Hepatocyte (in vitro differentiated cells): ENCODE measurements at regions not wholly inside any gene's neighbourhood (a gene's known extent, or its start where the extent isn't known, plus 50 kb on each side); places are given as distances from the start of the nearest gene placed in this dataset.

Experiments used
- DNase-seq: peaks from one replicate; pipeline ENCODE4 v3.0.0-alpha.2; 2016; ENCODE audit warnings: low spot score
- H2AFZ ChIP-seq: fragments of 200-600 bp; sonication (generic); 2 replicates; pipeline ENCODE4 v1.6.0; 2016; ENCODE audit warnings: antibody characterized with exemption, mild to moderate bottlenecking
- H3K27ac ChIP-seq: fragments of 200-600 bp; sonication (generic); 2 replicates; pipeline ENCODE4 v1.5.1; 2016; ENCODE audit warnings: mild to moderate bottlenecking
- H3K27me3 ChIP-seq: fragments of 200-600 bp; sonication (generic); 2 replicates; pipeline ENCODE4 v1.6.1; 2016
- H3K36me3 ChIP-seq: fragments of 200-600 bp; sonication (generic); replicated peaks from 2 replicates; pipeline ENCODE4 v1.5.1; 2016; ENCODE audit warnings: low read depth; ENCODE audit not compliant: insufficient read depth
- H3K4me1 ChIP-seq: fragments of 200-600 bp; sonication (generic); 2 replicates; pipeline ENCODE4 v1.5.1; 2016; ENCODE audit warnings: mild to moderate bottlenecking, moderate library complexity; ENCODE audit not compliant: insufficient read depth
- H3K4me2 ChIP-seq: fragments of 200-600 bp; sonication (generic); 2 replicates; pipeline ENCODE4 v1.6.0; 2016
- H3K4me3 ChIP-seq: fragments of 200-600 bp; sonication (generic); 2 replicates; pipeline ENCODE4 v1.5.1; 2016; ENCODE audit warnings: mild to moderate bottlenecking
- H3K79me2 ChIP-seq: fragments of 200-600 bp; sonication (generic); 2 replicates; pipeline ENCODE4 v1.6.0; 2017; ENCODE audit warnings: mild to moderate bottlenecking
- H3K9me2 ChIP-seq: fragments of 200-600 bp; sonication (generic); replicated peaks from 2 replicates; pipeline ENCODE4 v1.6.0; 2017; ENCODE audit warnings: mild to moderate bottlenecking; ENCODE audit not compliant: insufficient read depth
- H3K9me3 ChIP-seq: fragments of 200-600 bp; sonication (generic); 2 replicates; pipeline ENCODE4 v1.5.1; 2016; ENCODE audit warnings: low read depth, mild to moderate bottlenecking
- H4K20me1 ChIP-seq: fragments of 200-600 bp; sonication (generic); 2 replicates; pipeline ENCODE4 v1.6.0; 2016; ENCODE audit warnings: mild to moderate bottlenecking; ENCODE audit not compliant: insufficient read depth, poor library complexity, severe bottlenecking
- EZH2 ChIP-seq: fragments of 200-600 bp; sonication (generic); IDR thresholded peaks from 2 replicates; pipeline ENCODE4 v1.6.1; 2016; ENCODE audit warnings: antibody characterized with exemption, mild to moderate bottlenecking, borderline replicate concordance
- EZH2phosphoT487 ChIP-seq: fragments of 200-600 bp; sonication (generic); IDR thresholded peaks from one replicate; pipeline ENCODE4 v1.6.1; 2018; ENCODE audit warnings: antibody characterized with exemption, mild to moderate bottlenecking, low read depth, moderate library complexity; ENCODE audit not compliant: unreplicated experiment, severe bottlenecking
- WGBS: methylation state at CpG from one replicate; pipeline ENCODE4 v1.1.6; 2016; ENCODE audit warnings: low lambda C conversion rate; ENCODE audit errors: missing lambda C conversion rate; 5-methylcytosine and 5-hydroxymethylcytosine counted together
- TF ChIP-seq, protein P1 (sequence below): fragments of 200-600 bp; sonication (generic); IDR thresholded peaks from 2 replicates; pipeline ENCODE4 v1.5.1; 2016; ENCODE audit warnings: antibody characterized with exemption, mild to moderate bottlenecking; ENCODE audit not compliant: poor library complexity

DNA sequence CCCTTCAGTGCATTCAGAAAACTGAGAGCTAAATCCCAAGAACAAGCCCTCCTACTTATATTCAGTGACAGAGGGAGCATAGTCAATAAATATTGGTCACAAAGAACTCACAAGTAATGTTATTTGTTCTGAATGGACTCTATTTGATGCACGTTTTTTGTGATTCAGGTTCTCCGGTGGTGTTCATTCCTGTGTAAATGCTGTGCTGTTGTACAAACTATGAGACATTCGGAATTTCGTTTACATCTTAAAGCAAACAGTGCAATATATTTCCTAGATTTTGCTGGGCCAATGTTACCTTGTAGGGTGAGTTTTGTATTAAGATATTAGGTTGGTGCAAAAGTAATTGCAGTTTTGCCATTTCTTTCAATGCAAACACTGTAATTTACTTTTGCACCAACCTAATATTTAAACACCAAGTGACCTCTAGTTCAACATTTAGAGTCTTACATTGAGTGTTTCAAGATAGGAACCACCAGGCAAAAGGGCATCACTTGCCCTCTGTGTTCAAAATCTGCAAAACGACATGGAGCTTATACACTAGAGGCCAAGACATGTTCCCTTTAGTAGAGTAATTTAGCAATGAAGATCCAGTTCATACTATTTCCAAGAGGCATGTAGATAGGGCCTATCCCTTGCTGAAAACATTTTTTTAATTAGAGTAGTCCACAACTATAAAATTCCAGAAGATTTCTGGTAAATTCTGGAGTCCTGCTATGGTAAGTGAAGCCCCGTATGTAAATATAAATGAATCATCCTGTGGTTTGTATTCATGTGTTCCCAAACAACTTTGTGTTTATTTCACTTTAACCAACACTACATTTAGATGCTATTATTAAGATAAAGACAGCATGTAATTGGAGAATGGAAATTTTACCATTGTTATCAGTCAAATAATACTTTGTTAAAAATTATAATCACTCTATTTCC is 444.0 kb upstream of the PTGER4 start:
- Histone ChIP-seq H3K4me1 (no peaks in the 10 kb centered on the region), H3K9me2 (no peaks in the 10 kb centered on the region), H3K4me3 (no peak overlapping the region), H3K36me3 (no peaks in the 10 kb centered on the region), H2AFZ (no peak overlapping the region), H4K20me1 (no peaks in the 10 kb centered on the region), H3K27me3 (no peaks in the 10 kb centered on the region), H3K27ac (no peak overlapping the region), H3K79me2 (no peaks in the 10 kb centered on the region), H3K4me2 (no peak overlapping the region), H3K9me3 (no peaks in the 10 kb centered on the region)
- 75% methylated on average over 6 of the region's 6 CpGs for WGBS
- no peak for TF ChIP-seq EZH2phosphoT487
- TF ChIP-seq, protein P1, sequence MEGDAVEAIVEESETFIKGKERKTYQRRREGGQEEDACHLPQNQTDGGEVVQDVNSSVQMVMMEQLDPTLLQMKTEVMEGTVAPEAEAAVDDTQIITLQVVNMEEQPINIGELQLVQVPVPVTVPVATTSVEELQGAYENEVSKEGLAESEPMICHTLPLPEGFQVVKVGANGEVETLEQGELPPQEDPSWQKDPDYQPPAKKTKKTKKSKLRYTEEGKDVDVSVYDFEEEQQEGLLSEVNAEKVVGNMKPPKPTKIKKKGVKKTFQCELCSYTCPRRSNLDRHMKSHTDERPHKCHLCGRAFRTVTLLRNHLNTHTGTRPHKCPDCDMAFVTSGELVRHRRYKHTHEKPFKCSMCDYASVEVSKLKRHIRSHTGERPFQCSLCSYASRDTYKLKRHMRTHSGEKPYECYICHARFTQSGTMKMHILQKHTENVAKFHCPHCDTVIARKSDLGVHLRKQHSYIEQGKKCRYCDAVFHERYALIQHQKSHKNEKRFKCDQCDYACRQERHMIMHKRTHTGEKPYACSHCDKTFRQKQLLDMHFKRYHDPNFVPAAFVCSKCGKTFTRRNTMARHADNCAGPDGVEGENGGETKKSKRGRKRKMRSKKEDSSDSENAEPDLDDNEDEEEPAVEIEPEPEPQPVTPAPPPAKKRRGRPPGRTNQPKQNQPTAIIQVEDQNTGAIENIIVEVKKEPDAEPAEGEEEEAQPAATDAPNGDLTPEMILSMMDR, result no peak
- no peak for TF ChIP-seq EZH2
- no peak for DNase-seq

DNA sequence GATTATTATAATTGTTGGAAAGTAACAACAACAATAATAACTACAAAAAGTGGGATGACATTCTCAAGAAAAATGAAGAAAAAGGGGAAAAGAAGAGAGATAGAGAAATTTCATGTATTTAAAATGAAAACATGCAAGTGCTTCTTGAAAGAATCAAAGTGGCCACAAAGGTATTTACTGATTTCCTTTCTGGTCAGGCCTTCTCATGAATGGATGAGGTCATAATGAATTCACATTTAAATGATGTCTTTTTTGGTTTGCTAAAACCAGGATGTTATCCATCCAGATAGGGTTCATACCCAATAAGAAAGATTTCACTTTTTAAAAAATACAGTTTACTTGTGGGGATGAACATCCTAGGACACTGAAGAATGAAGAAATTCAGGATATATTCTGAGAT is 446.4 kb upstream of the PTGER4 start:
- Histone ChIP-seq H3K36me3 (no peaks in the 10 kb centered on the region), H3K4me1 (no peaks in the 10 kb centered on the region), H3K9me3 (no peaks in the 10 kb centered on the region), H4K20me1 (no peaks in the 10 kb centered on the region), H3K4me3 (no peak overlapping the region), H3K27me3 (no peaks in the 10 kb centered on the region), H3K9me2 (no peaks in the 10 kb centered on the region), H3K79me2 (no peaks in the 10 kb centered on the region), H2AFZ (no peak overlapping the region), H3K4me2 (no peak overlapping the region), H3K27ac (no peak overlapping the region)
- DNase-seq, result no peak
- TF ChIP-seq EZH2 (no peak), EZH2phosphoT487 (no peak)
- TF ChIP-seq, protein P1, result no peak

DNA sequence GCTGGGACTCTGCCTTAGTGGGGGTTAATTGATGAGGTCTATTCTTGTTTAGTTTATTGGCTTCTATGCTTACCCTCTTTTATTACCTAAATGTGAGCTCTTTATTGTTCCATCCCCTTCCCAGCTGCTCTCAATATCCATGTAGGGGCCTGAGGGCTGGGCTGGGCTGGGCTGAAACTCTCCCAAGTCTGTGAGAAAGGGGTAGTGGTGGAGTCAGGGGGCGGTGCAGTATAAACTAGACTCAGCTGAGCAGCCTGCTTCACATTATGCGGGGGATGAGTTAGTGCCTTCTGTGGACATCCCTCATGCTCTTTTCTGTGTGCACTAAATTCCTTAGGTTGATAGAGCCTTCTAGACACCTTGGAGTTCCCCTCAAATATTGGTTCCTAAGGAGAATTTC is 451.8 kb upstream of the PTGER4 start:
- Histone ChIP-seq H2AFZ (no peak overlapping the region), H4K20me1 (no peaks in the 10 kb centered on the region), H3K36me3 (no peaks in the 10 kb centered on the region), H3K27me3 (no peaks in the 10 kb centered on the region), H3K4me2 (no peak overlapping the region), H3K27ac (no peak overlapping the region), H3K79me2 (no peaks in the 10 kb centered on the region), H3K9me2 (no peaks in the 10 kb centered on the region), H3K4me1 (no peaks in the 10 kb centered on the region), H3K4me3 (no peak overlapping the region), H3K9me3 (no peaks in the 10 kb centered on the region)
- 65% methylated on average over 2 of the region's 2 CpGs for WGBS
- no peak for DNase-seq
- TF ChIP-seq, protein P1, result no peak
- TF ChIP-seq EZH2, result no peak
- TF ChIP-seq EZH2phosphoT487, result no peak

DNA sequence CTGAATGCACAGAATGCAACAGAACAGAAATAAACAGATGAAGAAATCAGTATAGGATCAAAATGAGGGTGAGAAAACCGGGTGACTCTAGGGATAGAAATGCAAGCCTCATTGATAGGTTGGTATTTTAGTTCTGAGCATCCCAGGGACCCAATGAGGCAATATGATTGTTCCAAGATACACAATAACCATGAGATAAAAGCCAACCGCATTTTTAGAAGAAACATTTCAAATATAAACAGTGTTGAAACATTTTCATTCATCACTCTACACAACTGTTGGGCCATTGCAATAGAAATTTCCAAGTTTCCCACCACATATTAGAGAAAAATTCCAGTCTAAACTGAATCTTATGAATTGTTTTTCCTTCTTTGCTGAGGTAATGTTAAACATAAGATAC is 452.3 kb upstream of the PTGER4 start:
- Histone ChIP-seq H3K27me3 (no peaks in the 10 kb centered on the region), H2AFZ (no peak overlapping the region), H4K20me1 (no peaks in the 10 kb centered on the region), H3K9me3 (no peaks in the 10 kb centered on the region), H3K4me1 (no peaks in the 10 kb centered on the region), H3K27ac (no peak overlapping the region), H3K36me3 (no peaks in the 10 kb centered on the region), H3K4me3 (no peak overlapping the region), H3K4me2 (no peak overlapping the region), H3K9me2 (no peaks in the 10 kb centered on the region), H3K79me2 (no peaks in the 10 kb centered on the region)
- TF ChIP-seq EZH2, result no peak
- no peak for TF ChIP-seq EZH2phosphoT487
- TF ChIP-seq, protein P1, result no peak
- WGBS, result 81% methylated on average over 2 of the region's 2 CpGs
- no peak for DNase-seq
